NCI-H748 (cell line): ENCODE measurements at regions not wholly inside any gene's neighbourhood (a gene's known extent, or its start where the extent isn't known, plus 50 kb on each side); places are given as distances from the start of the nearest gene placed in this dataset.

ENCODE experiments used
- DNase-seq: peaks from one replicate; lab custom pipeline; 2025; ENCODE audit not compliant: unreplicated experiment; lab: John Stamatoyannopoulos, UW

DNA sequence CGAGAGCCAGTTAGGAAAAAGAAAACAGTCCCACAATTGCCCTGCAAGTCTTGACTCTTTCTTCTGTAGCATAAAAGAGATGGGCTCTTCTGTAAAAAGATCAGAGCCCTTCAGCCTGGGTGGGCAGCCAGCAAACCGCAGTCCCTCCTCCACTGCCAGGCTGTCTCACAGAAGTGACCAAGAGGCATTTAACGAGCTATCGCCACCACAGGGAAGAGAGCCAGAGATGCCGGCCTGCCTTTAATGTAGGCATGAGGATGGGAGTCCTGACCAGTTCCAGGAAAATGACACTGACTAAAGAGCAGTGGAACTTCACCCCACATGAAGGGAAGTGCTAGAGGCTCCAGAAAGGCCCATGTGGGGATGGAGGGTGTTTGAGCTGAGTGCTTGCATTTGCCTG, 264.6 kb downstream of the NDUFS4 start:
- no peak for DNase-seq

DNA sequence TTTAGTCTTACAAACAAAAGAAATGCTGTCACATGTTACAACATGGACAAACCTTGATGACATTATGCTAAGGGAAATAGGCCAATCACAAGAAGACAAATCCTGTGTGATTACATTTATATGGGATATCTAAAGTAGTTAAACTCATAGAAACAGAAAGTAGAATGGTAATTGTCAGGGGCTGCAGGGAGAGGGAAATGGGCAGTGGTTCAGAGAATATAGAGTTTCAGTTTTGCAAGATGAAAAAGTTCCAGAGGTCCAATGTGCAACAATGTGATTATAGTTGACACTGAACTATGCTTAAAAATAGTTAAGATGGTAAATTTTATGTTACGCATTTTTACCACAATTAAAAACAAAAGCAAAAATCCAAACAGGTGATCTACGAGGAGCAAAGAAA, 265.5 kb downstream of the NDUFS4 start:
- no peak for DNase-seq

DNA sequence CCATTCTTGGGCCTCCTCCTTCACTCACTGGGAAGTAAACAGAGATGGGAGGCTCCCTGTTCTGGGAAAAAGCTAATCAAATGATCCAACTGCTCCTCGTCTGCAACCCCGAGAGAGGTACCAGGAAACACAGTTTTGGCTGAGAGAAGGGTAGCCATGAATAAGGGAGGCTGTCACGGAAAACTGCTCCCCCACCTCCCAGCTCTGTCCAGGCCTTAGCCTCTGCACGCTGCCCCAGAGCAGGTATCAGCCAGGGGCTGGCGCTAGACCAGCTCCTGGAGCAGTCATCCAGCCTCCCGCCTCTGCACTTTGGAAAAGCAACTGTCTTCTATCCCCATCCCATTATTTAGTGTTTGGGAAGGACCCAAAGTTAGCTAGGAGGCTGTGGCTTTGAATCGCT, 266.1 kb downstream of the NDUFS4 start:
- DNase-seq = no peak

DNA sequence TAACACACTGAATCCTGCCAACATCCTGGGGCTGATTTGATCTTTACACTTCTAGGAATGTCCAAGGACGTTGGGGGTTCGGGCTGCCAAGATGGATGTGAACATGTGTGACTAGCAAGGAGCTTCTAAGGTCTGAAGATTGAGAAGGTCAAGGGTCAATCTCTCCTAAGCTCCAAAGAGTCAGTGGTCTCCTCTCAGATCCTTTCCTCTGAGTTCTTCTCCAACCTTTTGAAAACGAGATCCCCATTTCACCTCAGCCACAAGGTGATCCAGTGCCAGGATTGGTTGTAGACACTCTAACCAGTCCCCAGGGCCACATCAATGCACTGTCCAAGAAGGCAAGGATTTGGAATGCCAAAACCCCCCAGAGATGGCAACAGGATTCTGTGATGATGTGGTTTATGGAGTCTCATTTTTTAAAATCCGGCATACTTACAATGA, 266.8 kb downstream of the NDUFS4 start:
- DNase-seq = no peak

DNA sequence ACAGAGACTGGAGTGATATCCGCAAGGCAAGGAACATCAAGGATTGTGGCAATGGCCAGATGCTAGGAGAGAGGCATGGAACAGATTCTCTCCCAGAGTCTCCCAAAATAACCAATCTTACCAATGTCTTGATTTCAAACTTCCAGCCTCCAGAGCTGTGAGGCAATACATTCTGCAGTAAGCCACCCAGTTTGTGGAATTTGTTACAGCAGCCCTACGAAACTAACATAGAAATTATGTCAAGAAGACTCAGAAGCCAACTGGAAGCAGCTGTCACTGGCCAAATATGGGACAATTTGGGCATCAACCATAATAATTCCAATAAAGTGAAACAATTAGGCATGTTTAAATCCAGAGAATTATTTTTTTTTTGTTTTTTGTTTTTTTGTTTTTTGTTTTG, 271.1 kb downstream of the NDUFS4 start:
- no peak for DNase-seq
